PFSK-1 (cell line): ENCODE measurements at regions not wholly inside any gene's neighbourhood (a gene's known extent, or its start where the extent isn't known, plus 50 kb on each side); places are given as distances from the start of the nearest gene placed in this dataset.

ENCODE experiments used
- REST ChIP-seq, 2 experiments: IDR thresholded peaks; 2 replicates each; pipeline versions ENCODE4 v1.6.1 to v1.8.0; 2011 to 2012; ENCODE audit warnings: low read depth in 2 of 2, low read length in 2 of 2, control low read depth in 1 of 2, inconsistent platforms in 1 of 2, mild to moderate bottlenecking in 1 of 2, moderate library complexity in 1 of 2; ENCODE audit not compliant: insufficient read depth in 1 of 2
- SIN3A ChIP-seq: IDR thresholded peaks from 2 replicates; pipeline ENCODE4 v1.6.1; 2012; ENCODE audit warnings: mild to moderate bottlenecking, low read length, moderate library complexity, borderline replicate concordance; ENCODE audit not compliant: insufficient read depth

GRCh38 chr3:6250167-6250566 lies 610.7 kb upstream of the GRM7 start:
- TF ChIP-seq SIN3A (no peak), REST (IDR thresholded peaks at IDR 0.05; ENCODE audit: insufficient read depth in 1 of 2, low read depth in 2 of 2, low read length in 2 of 2) (no peak)
